CD4-positive, alpha-beta T cell treated with Interleukin-17A for 4 hours (primary cell): ENCODE measurements at regions not wholly inside any gene's neighbourhood (a gene's known extent, or its start where the extent isn't known, plus 50 kb on each side); places are given as distances from the start of the nearest gene placed in this dataset.
A peak's percentile ranks its signal among the peaks of the same experiment; 100 is the strongest.
"Not testable (repeated sequence)": the region's sequence is repeated elsewhere in the genome, so short reads cannot be mapped to it uniquely, and the experiment has no call there.

Source experiments
- DNase-seq: peaks from one replicate; pipeline ENCODE4 v3.0.0-alpha.2; 2020; ENCODE audit warnings: mixed read lengths

GRCh38 chr22:23393721-23394320 lies 186.3 kb downstream of the IGLL1 start:
- no peak for DNase-seq

- DNase-seq: not testable (repeated sequence)
Observed at GRCh38 chr22:23393199-23393598, 186.9 kb downstream of the IGLL1 start.

- DNase-seq: no peak
Observed at GRCh38 chr22:23392420-23393121, 187.5 kb downstream of the IGLL1 start.

- DNase-seq: no peak
Observed at GRCh38 chr22:23391022-23391421, 189.1 kb downstream of the IGLL1 start.

- DNase-seq: no peak
Observed at GRCh38 chr22:23389271-23390071, 190.6 kb downstream of the IGLL1 start.

GRCh38 chr22:23388517-23388890 lies 191.6 kb downstream of the IGLL1 start:
- DNase-seq: no peak

- no peak for DNase-seq
Observed at GRCh38 chr22:23387827-23388516, 192.1 kb downstream of the IGLL1 start.

- DNase-seq: no peak
Observed at GRCh38 chr22:23386822-23387580, 193.1 kb downstream of the IGLL1 start.

GRCh38 chr22:23385678-23386631 lies 194.1 kb downstream of the IGLL1 start:
- DNase-seq: peak; percentile 85

- no peak for DNase-seq
Observed at GRCh38 chr22:23384923-23385677, 195.0 kb downstream of the IGLL1 start.

- DNase-seq: no peak
Observed at GRCh38 chr22:23384431-23384830, 195.7 kb downstream of the IGLL1 start.

GRCh38 chr22:23383491-23384361 lies 196.4 kb downstream of the IGLL1 start:
- no peak for DNase-seq

- no peak for DNase-seq
Observed at GRCh38 chr22:23382428-23383218, 197.5 kb downstream of the IGLL1 start.

- DNase-seq: no peak
Observed at GRCh38 chr22:23381661-23382427, 198.2 kb downstream of the IGLL1 start.

GRCh38 chr22:23380911-23381310 lies 199.2 kb downstream of the IGLL1 start:
- no peak for DNase-seq

- no peak for DNase-seq
Observed at GRCh38 chr22:23380230-23380573, 199.9 kb downstream of the IGLL1 start.

- DNase-seq: not testable (repeated sequence)
Observed at GRCh38 chr22:23379540-23380229, 199.4 kb downstream of the BCR start.
